ENCODE measurements at regions not wholly inside any gene's neighbourhood (a gene's known extent, or its start where the extent isn't known, plus 50 kb on each side); places are given as distances from the start of the nearest gene placed in this dataset.
"Not testable (repeated sequence)": the region's sequence is repeated elsewhere in the genome, so short reads cannot be mapped to it uniquely, and the experiment has no call there.

- DNase-seq (ENCODE audit: low read depth in 1 of 2, low spot score in 1 of 2), result peak; percentile 6 to 31
- in situ Hi-C loops (cut with HindIII; ENCODE audit: low pct_unique_long_range_greater_than_20kb, low sequenced_read_pairs), result no loop called here
- TF ChIP-seq JUND (IDR thresholded peaks at IDR 0.05; ENCODE audit: low read depth), result no peak
These were observed 128.9 kb downstream of the MTPAP start for GRCh38 chr10:30219971-30220751.

- no peak for TF ChIP-seq JUND (IDR thresholded peaks at IDR 0.05; ENCODE audit: low read depth)
- in situ Hi-C loops (cut with HindIII; ENCODE audit: low pct_unique_long_range_greater_than_20kb, low sequenced_read_pairs), result no loop called here
- no peak for DNase-seq (ENCODE audit: low read depth in 1 of 2, low spot score in 1 of 2)
These were observed 132.3 kb downstream of the MTPAP start for GRCh38 chr10:30216821-30217220.

GRCh38 chr10:30215623-30216022 lies 133.5 kb downstream of the MTPAP start:
- in situ Hi-C loops (cut with HindIII; ENCODE audit: low pct_unique_long_range_greater_than_20kb, low sequenced_read_pairs), result no loop called here
- no peak for DNase-seq (ENCODE audit: low read depth in 1 of 2, low spot score in 1 of 2)
- no peak for TF ChIP-seq JUND (IDR thresholded peaks at IDR 0.05; ENCODE audit: low read depth)

GRCh38 chr10:30215141-30215540 lies 133.9 kb downstream of the MTPAP start:
- in situ Hi-C loops (cut with HindIII; ENCODE audit: low pct_unique_long_range_greater_than_20kb, low sequenced_read_pairs), result no loop called here
- no peak for TF ChIP-seq JUND (IDR thresholded peaks at IDR 0.05; ENCODE audit: low read depth)

GRCh38 chr10:30210296-30210695 lies 138.8 kb downstream of the MTPAP start:
- DNase-seq (ENCODE audit: low read depth in 1 of 2, low spot score in 1 of 2), result no peak
- in situ Hi-C loops (cut with HindIII; ENCODE audit: low pct_unique_long_range_greater_than_20kb, low sequenced_read_pairs), result no loop called here
- no peak for TF ChIP-seq JUND (IDR thresholded peaks at IDR 0.05; ENCODE audit: low read depth)

More at GRCh38 chr10:30215141-30215540, 133.9 kb downstream of the MTPAP start:
- DNase-seq (ENCODE audit: low read depth in 1 of 2, low spot score in 1 of 2), result no peak

- no peak for DNase-seq (ENCODE audit: low read depth in 1 of 2, low spot score in 1 of 2)
- in situ Hi-C loops (cut with HindIII; ENCODE audit: low pct_unique_long_range_greater_than_20kb, low sequenced_read_pairs), result no loop called here
- no peak for TF ChIP-seq JUND (IDR thresholded peaks at IDR 0.05; ENCODE audit: low read depth)
These were observed 140.7 kb downstream of the MTPAP start for GRCh38 chr10:30208330-30208729.

- TF ChIP-seq JUND (IDR thresholded peaks at IDR 0.05; ENCODE audit: low read depth), result no peak
- in situ Hi-C loops (cut with HindIII; ENCODE audit: low pct_unique_long_range_greater_than_20kb, low sequenced_read_pairs), result no loop called here
- DNase-seq (ENCODE audit: low read depth in 1 of 2, low spot score in 1 of 2), result no peak
These were observed 141.5 kb downstream of the MTPAP start for GRCh38 chr10:30207485-30208052.

- no peak for TF ChIP-seq JUND (IDR thresholded peaks at IDR 0.05; ENCODE audit: low read depth)
These were observed 140.6 kb upstream of the JCAD start for GRCh38 chr10:30200017-30200415.

GRCh38 chr10:30199376-30200016 lies 140.1 kb upstream of the JCAD start:
- TF ChIP-seq JUND (IDR thresholded peaks at IDR 0.05; ENCODE audit: low read depth), result no peak
- in situ Hi-C loops (cut with HindIII; ENCODE audit: low pct_unique_long_range_greater_than_20kb, low sequenced_read_pairs), result no loop called here
- DNase-seq (ENCODE audit: low read depth in 1 of 2, low spot score in 1 of 2), result no peak

More at GRCh38 chr10:30200017-30200415, 140.6 kb upstream of the JCAD start:
- no peak for DNase-seq (ENCODE audit: low read depth in 1 of 2, low spot score in 1 of 2)
- in situ Hi-C loops (cut with HindIII; ENCODE audit: low pct_unique_long_range_greater_than_20kb, low sequenced_read_pairs), result no loop called here

- no peak for DNase-seq (ENCODE audit: low read depth in 1 of 2, low spot score in 1 of 2)
- in situ Hi-C loops (cut with HindIII; ENCODE audit: low pct_unique_long_range_greater_than_20kb, low sequenced_read_pairs), result no loop called here
- no peak for TF ChIP-seq JUND (IDR thresholded peaks at IDR 0.05; ENCODE audit: low read depth)
These were observed 137.8 kb upstream of the JCAD start for GRCh38 chr10:30197186-30197585.

GRCh38 chr10:30196559-30196958 lies 137.2 kb upstream of the JCAD start:
- DNase-seq (ENCODE audit: low read depth in 1 of 2, low spot score in 1 of 2); in situ Hi-C loops (cut with HindIII; ENCODE audit: low pct_unique_long_range_greater_than_20kb, low sequenced_read_pairs): not testable (repeated sequence)

- in situ Hi-C loops (cut with HindIII; ENCODE audit: low pct_unique_long_range_greater_than_20kb, low sequenced_read_pairs), result no loop called here
These were observed 133.6 kb upstream of the JCAD start for GRCh38 chr10:30192846-30193608.

More at GRCh38 chr10:30192846-30193608, 133.6 kb upstream of the JCAD start:
- no peak for DNase-seq (ENCODE audit: low read depth in 1 of 2, low spot score in 1 of 2)
- no peak for TF ChIP-seq JUND (IDR thresholded peaks at IDR 0.05; ENCODE audit: low read depth)

Measured in T47D (cell line).